ENCODE measurements at regions not wholly inside any gene's neighbourhood (a gene's known extent, or its start where the extent isn't known, plus 50 kb on each side); places are given as distances from the start of the nearest gene placed in this dataset.

- intact Hi-C loops (cut with micrococcal nuclease; ENCODE audit: unreplicated experiment) (no loop called here), in situ Hi-C loops (cut with HindIII; ENCODE audit: low pct_unique_long_range_greater_than_20kb, low sequenced_read_pairs) (no loop called here)
- Histone ChIP-seq H3K36me3 (ENCODE audit: control insufficient read depth, insufficient read depth, low read length) (no peaks in the 10 kb centered on the region), H3K4me1 (ENCODE audit: control insufficient read depth, insufficient read depth, low read length) (no peaks in the 10 kb centered on the region), H3K27ac (ENCODE audit: low read length) (no peak overlapping the region), H3K27me3 (ENCODE audit: control insufficient read depth, insufficient read depth, low read length) (no peaks in the 10 kb centered on the region), H3K9me3 (ENCODE audit: control insufficient read depth, insufficient read depth, low read depth, low read length) (no peaks in the 10 kb centered on the region), H3K4me3 (ENCODE audit: low read depth in 2 of 2, low read length in 2 of 2) (no peak overlapping the region)
- no TSS peak for BruUV-seq (replicated peaks)
- CTCF ChIA-PET = no interaction called here
- TF ChIP-seq TCF7L2 (IDR thresholded peaks at IDR 0.05; ENCODE audit: low read depth, low read length) = no peak
- TF ChIP-seq REST (IDR thresholded peaks at IDR 0.05; ENCODE audit: insufficient read depth in 1 of 2, low read depth in 2 of 2, low read length in 1 of 2) = no peak
- no peak for TF ChIP-seq CTCF (IDR thresholded peaks at IDR 0.05)
- TF ChIP-seq SIN3A (IDR thresholded peaks at IDR 0.05; ENCODE audit: borderline replicate concordance, insufficient read depth, low read depth, low read length) = no peak
- no peak for TF ChIP-seq POLR2AphosphoS5 (IDR thresholded peaks at IDR 0.05; ENCODE audit: low read depth, low read length)
- DNase-seq (ENCODE audit: low read depth, low spot score) = no peak
- ATAC-seq = no peak
- POLR2A ChIA-PET = no interaction called here
Measured at GRCh38 chr22:48323746-48324145, 1503.9 kb downstream of the BRD1 start.

GRCh38 chr22:48322907-48323306, 1504.8 kb downstream of the BRD1 start:
- CTCF ChIA-PET = no interaction called here
- H3K27me3 ChIP-seq (ENCODE audit: control insufficient read depth, insufficient read depth, low read length) = no peaks in the 10 kb centered on the region
- H3K4me3 ChIP-seq (ENCODE audit: low read depth in 2 of 2, low read length in 2 of 2) = no peak overlapping the region
- H3K4me1 ChIP-seq (ENCODE audit: control insufficient read depth, insufficient read depth, low read length) = no peaks in the 10 kb centered on the region
- BruUV-seq (replicated peaks) = no TSS peak
- H3K27ac ChIP-seq (ENCODE audit: low read length) = no peak overlapping the region
- no peaks in the 10 kb centered on the region for H3K36me3 ChIP-seq (ENCODE audit: control insufficient read depth, insufficient read depth, low read length)
- ATAC-seq (no peak), DNase-seq (ENCODE audit: low read depth, low spot score) (no peak)
- POLR2A ChIA-PET = no interaction called here
- intact Hi-C loops (cut with micrococcal nuclease; ENCODE audit: unreplicated experiment) = no loop called here
- H3K9me3 ChIP-seq (ENCODE audit: control insufficient read depth, insufficient read depth, low read depth, low read length) = no peaks in the 10 kb centered on the region
- TF ChIP-seq SIN3A (IDR thresholded peaks at IDR 0.05; ENCODE audit: borderline replicate concordance, insufficient read depth, low read depth, low read length) (no peak), POLR2AphosphoS5 (IDR thresholded peaks at IDR 0.05; ENCODE audit: low read depth, low read length) (no peak), CTCF (IDR thresholded peaks at IDR 0.05) (no peak), REST (IDR thresholded peaks at IDR 0.05; ENCODE audit: insufficient read depth in 1 of 2, low read depth in 2 of 2, low read length in 1 of 2) (no peak), TCF7L2 (IDR thresholded peaks at IDR 0.05; ENCODE audit: low read depth, low read length) (no peak)
- in situ Hi-C loops (cut with HindIII; ENCODE audit: low pct_unique_long_range_greater_than_20kb, low sequenced_read_pairs) = no loop called here

Measured in Panc1 (cell line).